Thyroid gland (tissue), 4 donors: ENCODE measurements at regions not wholly inside any gene's neighbourhood (a gene's known extent, or its start where the extent isn't known, plus 50 kb on each side); places are given as distances from the start of the nearest gene placed in this dataset.

Source experiments
- DNase-seq, 2 donors: peaks; one replicate each; pipeline ENCODE4 v3.0.0-alpha.2; 2019
- H3K27ac ChIP-seq, 3 donors: fragments of 200-600 bp; sonication (generic); 1 replicate in 2 of 3; 2 replicates in 1 of 3; pipeline ENCODE4 v1.5.1; 2016 to 2019; ENCODE audit warnings: mild to moderate bottlenecking in 1 of 3, moderate library complexity in 1 of 3
- H3K27me3 ChIP-seq: fragments of 200-600 bp; sonication (generic); one replicate; pipeline ENCODE4 v1.5.1; 2019
- H3K36me3 ChIP-seq, 2 donors: fragments of 200-600 bp; sonication (generic); one replicate each; pipeline ENCODE4 v1.5.1; 2016 to 2019
- H3K4me1 ChIP-seq, 2 donors: fragments of 200-600 bp; sonication (generic); one replicate each; pipeline ENCODE4 v1.5.1; 2017 to 2019
- H3K4me3 ChIP-seq, 3 donors: fragments of 200-600 bp; sonication (generic); replicated peaks in 1 of 3; 1 replicate in 2 of 3; 2 replicates in 1 of 3; pipeline ENCODE4 v1.5.1; 2016; ENCODE audit warnings: mild to moderate bottlenecking in 1 of 3
- H3K9me3 ChIP-seq: fragments of 200-600 bp; sonication (generic); one replicate; pipeline ENCODE4 v1.5.1; 2017
- POLR2A ChIP-seq, 2 donors: fragments of 450-650 bp; IDR thresholded peaks; one replicate each; pipeline ENCODE4 v1.6.1; 2017; ENCODE audit warnings: antibody characterized with exemption in 2 of 2, mild to moderate bottlenecking in 2 of 2, moderate library complexity in 1 of 2
- WGBS, 2 donors: methylation state at CpG; one replicate each; pipeline ENCODE4 v1.1.5; 2017; 5-methylcytosine and 5-hydroxymethylcytosine counted together
- intact Hi-C: fragments of 100-400 bp; cut with DNase I; formaldehyde crosslinking; loops from one replicate; pipeline ENCODE4 v1.15.1; 2023
- TF ChIP-seq, protein P1 (sequence below), 6 experiments: fragments of 200-600 bp in 3 of 6; fragments of 450-650 bp in 3 of 6; sonication (generic) in 3 of 6; IDR thresholded peaks; one replicate each; pipeline ENCODE4 v1.5.1; 2016 to 2019; ENCODE audit warnings: antibody characterized with exemption in 6 of 6, mild to moderate bottlenecking in 2 of 6, inconsistent platforms in 1 of 6, moderate library complexity in 1 of 6

- no peak overlapping the region for H3K4me3 ChIP-seq
- 75 to 82% methylated on average over 2 of the region's 2 CpGs for WGBS, 2 donors
- intact Hi-C loops = no loop called here
Observed at GRCh38 chr2:107553046-107553445, 273.6 kb upstream of the RGPD4 start.

GRCh38 chr2:107553539-107553938, 273.2 kb upstream of the RGPD4 start:
- 74 to 94% methylated on average over 5 of the region's 5 CpGs for WGBS, 2 donors
- no peaks in the 10 kb centered on the region for H3K27me3 ChIP-seq
- TF ChIP-seq POLR2A (IDR thresholded peaks at IDR 0.05) = no peak
- TF ChIP-seq, protein P1, sequence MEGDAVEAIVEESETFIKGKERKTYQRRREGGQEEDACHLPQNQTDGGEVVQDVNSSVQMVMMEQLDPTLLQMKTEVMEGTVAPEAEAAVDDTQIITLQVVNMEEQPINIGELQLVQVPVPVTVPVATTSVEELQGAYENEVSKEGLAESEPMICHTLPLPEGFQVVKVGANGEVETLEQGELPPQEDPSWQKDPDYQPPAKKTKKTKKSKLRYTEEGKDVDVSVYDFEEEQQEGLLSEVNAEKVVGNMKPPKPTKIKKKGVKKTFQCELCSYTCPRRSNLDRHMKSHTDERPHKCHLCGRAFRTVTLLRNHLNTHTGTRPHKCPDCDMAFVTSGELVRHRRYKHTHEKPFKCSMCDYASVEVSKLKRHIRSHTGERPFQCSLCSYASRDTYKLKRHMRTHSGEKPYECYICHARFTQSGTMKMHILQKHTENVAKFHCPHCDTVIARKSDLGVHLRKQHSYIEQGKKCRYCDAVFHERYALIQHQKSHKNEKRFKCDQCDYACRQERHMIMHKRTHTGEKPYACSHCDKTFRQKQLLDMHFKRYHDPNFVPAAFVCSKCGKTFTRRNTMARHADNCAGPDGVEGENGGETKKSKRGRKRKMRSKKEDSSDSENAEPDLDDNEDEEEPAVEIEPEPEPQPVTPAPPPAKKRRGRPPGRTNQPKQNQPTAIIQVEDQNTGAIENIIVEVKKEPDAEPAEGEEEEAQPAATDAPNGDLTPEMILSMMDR (IDR thresholded peaks at IDR 0.05) = no peak
- H3K27ac ChIP-seq = no peak overlapping the region
- no peaks in the 10 kb centered on the region for H3K4me1 ChIP-seq
- H3K9me3 ChIP-seq = no peaks in the 10 kb centered on the region
- intact Hi-C loops = no loop called here
- DNase-seq = no peak
- no peaks in the 10 kb centered on the region for H3K36me3 ChIP-seq
- H3K4me3 ChIP-seq = no peak overlapping the region

More at GRCh38 chr2:107553046-107553445, 273.6 kb upstream of the RGPD4 start:
- TF ChIP-seq, protein P1 (IDR thresholded peaks at IDR 0.05) = no peak
- no peak for TF ChIP-seq POLR2A (IDR thresholded peaks at IDR 0.05)
- no peaks in the 10 kb centered on the region for H3K27me3 ChIP-seq
- DNase-seq = no peak
- H3K27ac ChIP-seq = no peak overlapping the region
- no peaks in the 10 kb centered on the region for H3K9me3 ChIP-seq
- no peaks in the 10 kb centered on the region for H3K36me3 ChIP-seq
- H3K4me1 ChIP-seq = no peaks in the 10 kb centered on the region

DNA sequence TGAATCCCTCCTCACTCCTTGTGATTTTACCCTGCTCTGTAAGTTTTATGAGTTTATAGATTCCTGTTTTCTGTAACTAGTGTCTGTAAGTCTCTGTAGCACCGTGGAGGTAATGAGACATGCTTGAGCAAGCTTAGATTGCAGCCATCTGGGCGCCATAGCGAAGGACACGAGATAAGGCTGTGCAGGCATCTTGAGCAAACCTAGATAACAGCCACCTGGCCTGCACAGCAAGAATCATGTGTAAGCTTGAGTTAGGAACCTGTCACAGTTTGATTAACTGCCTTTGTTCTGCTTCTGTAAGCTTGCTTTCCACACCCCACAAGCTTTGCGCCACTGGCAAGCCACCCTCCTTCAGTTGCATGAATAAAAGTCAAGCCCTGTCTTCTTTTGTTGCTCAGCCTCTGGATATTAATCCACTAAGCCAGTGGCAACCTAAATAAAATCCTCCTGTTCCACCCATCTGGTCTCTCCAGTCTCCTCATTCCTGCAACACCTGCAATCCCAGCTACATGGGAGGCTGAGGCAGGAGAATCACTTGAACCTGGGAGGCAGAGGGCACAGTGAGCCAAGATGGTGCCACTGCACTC, 270.6 kb upstream of the RGPD4 start:
- H3K36me3 ChIP-seq = no peaks in the 10 kb centered on the region
- H3K4me1 ChIP-seq = no peaks in the 10 kb centered on the region
- no peak for DNase-seq
- no peaks in the 10 kb centered on the region for H3K27me3 ChIP-seq
- WGBS, 2 donors = 81 to 82% methylated on average over 4 to 5 of the region's 5 CpGs
- intact Hi-C loops = no loop called here
- no peak overlapping the region for H3K4me3 ChIP-seq
- no peaks in the 10 kb centered on the region for H3K9me3 ChIP-seq
- no peak overlapping the region for H3K27ac ChIP-seq
- TF ChIP-seq, protein P1 (IDR thresholded peaks at IDR 0.05) = no peak
- TF ChIP-seq POLR2A (IDR thresholded peaks at IDR 0.05) = no peak

DNA sequence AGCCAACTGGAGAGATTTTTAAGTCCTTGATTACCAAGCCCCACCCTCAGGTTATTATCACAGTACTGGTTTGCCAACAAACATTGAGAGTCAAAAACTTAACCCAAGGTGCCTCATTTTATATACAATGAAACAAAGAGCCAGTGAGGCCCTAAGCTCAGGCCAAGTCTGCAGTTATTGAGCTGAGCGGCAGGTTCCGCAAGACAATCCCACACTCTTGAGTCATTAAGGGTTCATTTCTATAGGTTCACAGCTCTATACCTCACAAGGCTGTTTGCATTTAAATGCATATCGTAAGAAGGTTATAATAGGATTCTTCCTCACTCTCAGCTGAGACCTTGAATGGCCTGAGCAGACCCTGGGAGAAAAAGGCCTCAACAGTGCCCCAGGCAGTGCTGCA, 268.4 kb upstream of the RGPD4 start:
- Histone ChIP-seq H3K9me3 (no peaks in the 10 kb centered on the region), H3K4me1 (no peaks in the 10 kb centered on the region), H3K27ac (no peak overlapping the region), H3K27me3 (no peaks in the 10 kb centered on the region), H3K4me3 (no peak overlapping the region), H3K36me3 (no peaks in the 10 kb centered on the region)
- 95% methylated on average over 3 of the region's 3 CpGs for WGBS, 2 donors
- no peak for TF ChIP-seq POLR2A (IDR thresholded peaks at IDR 0.05)
- TF ChIP-seq, protein P1 (IDR thresholded peaks at IDR 0.05) = no peak
- intact Hi-C loops = no loop called here
- DNase-seq = no peak

- intact Hi-C loops = no loop called here
- DNase-seq = no peak
- H3K4me1 ChIP-seq = peaks cover 0 to 14% of the 10 kb centered on the region in 2 donors
- no peak overlapping the region for H3K27ac ChIP-seq
- no peaks in the 10 kb centered on the region for H3K27me3 ChIP-seq
- WGBS, 2 donors = 90 to 100% methylated on average over 1 of the region's 1 CpG
- TF ChIP-seq, protein P1 (IDR thresholded peaks at IDR 0.05) = no peak
- no peak for TF ChIP-seq POLR2A (IDR thresholded peaks at IDR 0.05)
- H3K36me3 ChIP-seq = no peaks in the 10 kb centered on the region
- H3K9me3 ChIP-seq = no peaks in the 10 kb centered on the region
- H3K4me3 ChIP-seq = no peak overlapping the region
Observed at GRCh38 chr2:107569496-107569895, 257.2 kb upstream of the RGPD4 start.
